Sciatic nerve (tissue), 2 donors: ENCODE measurements at regions not wholly inside any gene's neighbourhood (a gene's known extent, or its start where the extent isn't known, plus 50 kb on each side); places are given as distances from the start of the nearest gene placed in this dataset.

ENCODE experiments used
- ATAC-seq: fragments of 200-7000 bp; cut with Tn5 transposase; one replicate; pipeline ENCODE4 v1.9.1; 2020; ENCODE audit warnings: mild to moderate bottlenecking, moderate library complexity
- DNase-seq: peaks from one replicate; pipeline ENCODE4 v3.0.0-alpha.2; 2020; ENCODE audit warnings: low spot score
- intact Hi-C: fragments of 100-400 bp; cut with DNase I; formaldehyde crosslinking; loops from one replicate; pipeline ENCODE4 v1.14.2; 2022
- donor health status: DM: no; HTN: no; CAD: no.
- donor health status: DM: no; HTN: no; CAD: no.

DNA sequence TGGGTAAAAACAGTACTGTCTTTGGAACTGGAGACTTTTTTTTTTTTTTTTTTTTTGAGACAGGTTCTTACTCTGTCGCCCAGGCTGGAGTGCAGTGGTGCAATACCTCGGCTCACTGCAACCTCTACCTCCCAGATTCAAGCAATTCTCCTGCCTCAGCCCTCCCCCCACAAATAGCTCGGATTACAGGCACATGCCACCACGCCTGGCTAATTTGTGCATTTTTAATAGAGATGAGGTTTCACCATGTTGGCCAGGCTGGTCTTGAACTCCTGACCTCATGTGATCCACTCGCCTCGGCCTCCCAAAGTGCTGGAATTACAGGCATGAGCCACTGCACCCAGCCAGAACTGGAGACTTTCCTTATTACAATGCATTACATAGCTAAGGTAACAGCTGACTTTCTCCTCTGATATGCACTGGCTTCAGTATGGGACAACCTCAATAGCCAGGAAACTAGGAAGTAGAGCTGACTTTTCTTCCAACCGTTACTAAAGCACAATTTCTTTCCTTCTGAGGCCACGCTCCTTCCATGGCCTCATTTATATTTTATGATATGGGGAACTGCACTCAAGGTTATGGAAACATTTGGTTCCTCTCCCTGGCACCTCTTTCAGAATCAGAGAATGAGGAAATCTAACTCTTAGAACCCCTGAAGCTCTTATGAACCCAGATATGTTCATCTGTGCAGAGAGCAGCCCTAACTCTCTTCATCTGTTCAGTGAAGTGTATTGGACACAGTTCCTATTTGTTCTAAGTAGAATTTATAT, 53.5 kb upstream of the FAM9B start:
- DNase-seq = no peak
- ATAC-seq = no peak
- intact Hi-C loops = no loop called here

DNA sequence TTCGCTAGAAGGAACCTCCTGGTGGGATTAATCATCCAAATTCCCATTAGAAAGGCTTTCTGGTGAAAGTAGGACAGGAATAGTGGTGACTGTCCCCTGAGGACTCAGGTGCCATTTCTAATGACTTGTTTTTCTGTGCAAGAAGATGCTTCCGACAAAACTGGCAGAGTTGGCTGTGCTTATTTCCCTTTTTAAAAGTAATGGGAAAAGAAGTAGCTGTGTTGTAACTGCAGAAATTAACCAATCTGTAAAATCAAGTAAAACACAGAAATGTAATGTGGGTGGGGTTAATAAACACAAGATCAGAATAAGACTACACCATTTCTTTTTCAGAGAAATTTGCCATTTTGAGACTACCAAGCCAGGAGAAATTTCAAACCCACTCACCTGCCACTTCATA, 55.0 kb upstream of the FAM9B start:
- intact Hi-C loops = no loop called here
- DNase-seq (no peak), ATAC-seq (no peak)

DNA sequence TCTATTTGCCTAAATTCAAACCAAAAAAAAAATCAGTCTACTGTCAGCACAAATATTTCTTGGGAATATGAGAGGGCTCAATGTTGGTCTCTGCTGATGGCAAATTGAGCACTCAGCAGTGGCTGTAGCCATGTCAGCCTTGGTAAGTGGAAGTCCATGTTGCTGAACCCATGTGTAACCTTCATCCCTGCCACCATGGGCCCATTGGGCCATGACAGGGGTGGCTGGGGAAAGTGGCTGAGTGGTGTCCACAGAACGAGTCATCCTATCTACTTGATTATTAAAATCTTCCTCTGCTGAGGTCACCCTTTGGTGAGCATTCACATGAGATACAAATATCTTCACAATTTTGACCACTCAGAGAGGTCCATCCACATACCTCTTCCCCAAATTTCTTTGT, 56.8 kb upstream of the FAM9B start:
- no peak for ATAC-seq
- no peak for DNase-seq
- intact Hi-C loops = no loop called here

DNA sequence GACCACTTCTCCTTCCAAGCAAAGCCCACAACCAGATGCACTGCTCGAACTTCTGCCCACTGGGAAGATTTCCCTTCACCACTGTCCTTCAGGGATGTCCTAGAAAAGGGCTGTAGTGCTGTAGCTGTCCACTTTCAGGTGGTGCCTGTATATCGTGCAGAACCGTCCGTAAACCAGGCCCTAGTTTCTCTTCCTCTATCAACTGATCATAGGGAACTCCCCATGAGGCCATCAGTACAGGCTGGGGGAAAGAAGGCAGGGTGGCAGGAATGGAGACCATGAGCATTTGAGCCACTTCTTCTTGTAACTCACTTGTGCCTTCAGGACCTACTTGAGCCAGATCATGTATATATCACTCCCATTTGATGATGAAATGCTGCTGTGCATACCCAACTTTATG, 57.3 kb upstream of the FAM9B start:
- intact Hi-C loops = no loop called here
- ATAC-seq (no peak), DNase-seq (no peak)

DNA sequence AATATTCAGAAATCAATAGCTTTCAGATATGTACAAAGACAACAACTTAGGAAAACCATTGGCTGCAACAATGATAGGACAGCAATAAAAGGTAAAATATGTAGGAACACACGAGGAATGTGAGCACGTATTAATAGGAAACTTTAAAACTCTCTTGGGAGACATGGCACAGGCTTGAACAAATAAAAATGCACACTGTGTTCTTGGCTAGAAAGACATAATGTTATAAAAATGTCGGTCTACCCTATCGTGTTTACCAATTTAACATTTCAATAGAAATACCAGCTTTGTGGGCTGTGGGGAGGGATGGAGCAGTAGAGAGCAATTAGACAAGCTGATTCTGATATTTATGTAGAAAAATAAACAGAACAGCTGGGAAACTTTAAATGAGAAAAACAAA, 69.0 kb upstream of the FAM9B start:
- DNase-seq = no peak
- no peak for ATAC-seq
- intact Hi-C loops = loop anchor here (10.0 kb wide), 1 partner anchor 832 kb away; no protein-coding TSS in a partner anchor

DNA sequence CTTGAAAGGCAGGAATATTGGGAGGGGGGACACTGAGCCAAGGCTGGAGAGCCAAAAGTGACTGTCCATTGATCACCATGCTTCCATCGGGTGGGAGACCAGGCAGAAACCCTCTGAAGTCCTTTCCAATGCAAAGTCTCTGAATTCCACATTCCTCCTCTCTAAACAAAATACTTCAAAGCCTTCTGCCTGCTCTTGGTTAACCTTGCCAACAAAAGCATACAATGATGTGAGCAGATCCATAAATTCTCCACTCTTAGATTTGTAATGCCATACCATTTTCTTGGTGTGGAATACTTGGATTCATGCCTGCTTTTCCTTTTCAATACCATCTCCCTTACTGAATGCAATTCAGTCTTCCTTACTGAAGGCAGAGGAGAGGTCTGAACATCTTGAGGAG, 74.1 kb upstream of the FAM9B start:
- DNase-seq (no peak), ATAC-seq (no peak)
- intact Hi-C loops = loop anchor here (10.0 kb wide), 1 partner anchor 827 kb away; no protein-coding TSS in a partner anchor

DNA sequence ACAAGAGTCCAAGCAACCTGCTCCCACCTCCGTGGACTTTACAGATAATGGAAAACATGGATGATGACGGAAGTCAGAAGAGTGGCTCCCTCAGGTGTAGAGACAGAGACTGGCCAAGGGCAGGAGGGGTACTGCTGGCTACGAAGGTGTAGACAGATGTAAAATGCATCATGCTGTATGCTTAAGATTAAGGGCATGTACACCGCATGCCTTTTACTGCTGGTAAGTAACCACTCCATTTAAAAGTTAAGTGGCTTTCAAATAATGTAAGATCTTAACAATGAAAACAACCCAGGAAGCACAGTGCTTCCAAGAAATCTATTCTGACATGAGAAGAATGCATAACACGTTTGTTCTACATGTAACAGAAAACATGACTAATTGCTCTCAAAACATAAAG, 76.9 kb upstream of the FAM9B start:
- DNase-seq (no peak), ATAC-seq (no peak)
- intact Hi-C loops = no loop called here

DNA sequence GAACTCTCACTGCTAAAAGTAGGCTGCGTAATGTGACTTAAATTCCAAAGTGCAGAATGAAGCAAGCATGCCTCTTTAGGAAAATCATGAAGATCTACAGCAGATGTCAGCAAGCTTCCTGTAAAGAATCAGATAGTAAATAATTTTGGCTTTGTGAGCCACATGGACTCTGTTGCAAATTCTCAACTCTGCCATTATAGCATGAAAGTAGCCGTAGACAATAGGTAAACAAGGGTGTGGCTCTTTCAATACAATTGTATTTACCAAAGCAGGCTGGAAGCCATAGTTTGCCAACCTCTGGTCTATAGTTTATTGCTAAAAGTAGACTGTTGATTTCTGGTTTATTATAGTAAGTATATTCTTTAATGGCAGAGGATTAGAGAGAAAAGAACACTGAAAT, 80.3 kb upstream of the FAM9B start:
- DNase-seq (no peak), ATAC-seq (no peak)
- intact Hi-C loops = no loop called here

DNA sequence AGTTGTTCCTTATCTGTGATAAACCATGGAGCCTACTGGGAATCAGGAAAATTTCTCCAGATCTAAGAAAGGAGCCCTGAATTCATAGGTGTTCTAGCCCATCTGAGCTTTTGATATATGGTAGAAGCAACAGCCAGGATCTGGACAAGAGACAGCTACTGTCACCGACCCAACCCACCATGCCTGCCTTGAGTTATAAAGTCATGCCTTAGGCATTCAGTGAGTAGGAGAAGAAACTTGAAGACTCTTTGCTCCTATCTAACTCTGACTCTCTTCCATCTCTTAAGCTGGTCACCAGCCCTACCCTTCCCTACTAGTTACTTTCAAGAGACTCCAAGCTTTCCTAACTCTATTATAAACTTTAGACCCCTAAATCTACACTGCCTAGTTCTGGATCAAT, 83.9 kb upstream of the FAM9B start:
- intact Hi-C loops = no loop called here
- no peak for ATAC-seq
- no peak for DNase-seq

DNA sequence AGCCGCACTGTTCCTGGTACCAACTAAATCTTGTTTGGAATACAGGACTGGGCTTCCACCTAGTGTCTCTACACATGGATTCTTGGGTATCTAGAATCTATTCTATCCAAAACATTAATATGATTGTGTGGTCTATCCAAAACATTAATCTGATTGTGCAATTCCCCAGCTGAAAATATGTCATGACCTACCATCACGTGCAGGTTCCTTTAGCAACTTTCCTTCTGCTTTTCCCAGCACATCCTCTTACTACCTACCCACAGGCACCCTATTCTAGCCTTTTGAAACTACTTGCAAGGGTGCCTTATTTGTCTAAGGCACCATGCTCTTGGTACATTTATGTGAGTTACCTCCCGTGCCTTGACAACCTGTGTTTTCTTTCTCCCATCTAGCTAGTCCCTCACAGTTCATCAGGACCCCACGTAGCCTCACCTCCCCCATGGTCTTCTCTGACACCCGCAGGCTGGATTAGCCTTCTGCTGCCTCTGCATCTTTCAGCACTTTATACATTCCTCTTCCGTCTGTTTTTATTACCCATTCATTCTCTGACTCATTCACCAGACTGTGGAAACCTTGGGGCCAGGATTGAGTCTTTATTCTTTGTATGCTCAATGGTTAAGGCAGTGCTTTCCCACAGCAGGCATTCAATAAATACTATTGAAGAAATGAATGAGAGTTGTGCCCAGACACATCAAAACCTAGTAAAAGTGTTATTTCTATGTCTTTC, 88.8 kb upstream of the FAM9B start:
- intact Hi-C loops = no loop called here
- DNase-seq = no peak

DNA sequence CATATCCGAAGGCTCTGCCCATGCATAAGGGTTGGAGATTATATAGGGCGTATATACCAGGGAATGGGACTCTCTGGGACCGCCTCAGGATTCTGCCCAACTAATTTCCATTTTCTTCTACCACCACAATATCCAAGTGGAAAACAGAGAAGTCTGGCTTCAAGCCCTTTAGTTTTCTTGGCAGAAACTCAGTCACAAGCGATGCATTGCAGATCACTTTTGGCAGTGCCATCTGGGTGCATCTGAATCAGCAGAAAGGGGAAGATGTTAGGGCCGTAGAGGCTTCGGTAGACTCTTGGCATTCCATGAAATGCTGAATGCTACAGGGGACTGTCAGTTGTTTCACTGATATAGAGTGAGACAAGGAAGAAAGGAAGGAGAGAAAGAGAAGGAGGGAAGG, 94.1 kb upstream of the FAM9B start:
- ATAC-seq (no peak), DNase-seq (no peak)
- intact Hi-C loops = no loop called here

More for the DNA sequence above, 88.8 kb upstream of the FAM9B start:
- ATAC-seq = no peak

DNA sequence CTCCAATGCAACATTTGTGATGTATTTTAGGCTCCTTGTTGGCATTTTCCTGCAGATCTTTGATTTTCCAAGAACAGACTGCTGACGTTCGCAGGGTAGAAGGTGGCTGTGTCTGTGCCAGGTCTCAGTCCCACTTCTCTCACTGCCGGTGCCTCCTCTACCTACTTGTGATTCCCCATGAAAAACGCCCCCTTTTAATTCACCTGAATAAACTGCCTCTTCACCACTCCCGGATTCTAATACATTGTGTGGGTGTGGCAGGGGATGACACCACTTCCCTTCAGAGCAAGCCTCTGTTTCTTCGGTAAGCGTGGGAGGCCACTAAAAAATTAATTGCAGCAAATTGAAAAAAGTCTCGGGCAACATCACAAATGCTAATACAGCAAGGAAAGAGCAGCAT, 96.1 kb upstream of the FAM9B start:
- no peak for DNase-seq
- ATAC-seq = no peak
- intact Hi-C loops = no loop called here

DNA sequence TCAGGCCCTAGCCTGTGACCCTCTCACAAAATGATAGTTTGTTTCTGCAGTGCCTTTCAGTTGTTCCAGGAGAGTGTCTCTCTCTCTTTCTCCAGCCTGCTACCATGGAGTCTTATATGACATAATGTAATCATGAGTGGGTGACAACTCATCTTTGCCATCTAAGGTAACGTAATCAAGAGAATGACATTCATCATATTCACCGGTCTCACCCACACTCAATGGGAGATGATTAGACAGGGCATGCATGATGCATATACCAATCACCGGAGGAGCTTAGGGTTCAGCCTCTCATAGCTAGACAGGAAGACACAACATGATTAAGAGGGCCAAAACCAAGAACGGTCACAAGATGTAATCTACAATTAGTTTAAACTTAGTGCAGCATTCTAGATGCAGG, 97.1 kb upstream of the FAM9B start:
- no peak for ATAC-seq
- no peak for DNase-seq
- intact Hi-C loops = no loop called here

DNA sequence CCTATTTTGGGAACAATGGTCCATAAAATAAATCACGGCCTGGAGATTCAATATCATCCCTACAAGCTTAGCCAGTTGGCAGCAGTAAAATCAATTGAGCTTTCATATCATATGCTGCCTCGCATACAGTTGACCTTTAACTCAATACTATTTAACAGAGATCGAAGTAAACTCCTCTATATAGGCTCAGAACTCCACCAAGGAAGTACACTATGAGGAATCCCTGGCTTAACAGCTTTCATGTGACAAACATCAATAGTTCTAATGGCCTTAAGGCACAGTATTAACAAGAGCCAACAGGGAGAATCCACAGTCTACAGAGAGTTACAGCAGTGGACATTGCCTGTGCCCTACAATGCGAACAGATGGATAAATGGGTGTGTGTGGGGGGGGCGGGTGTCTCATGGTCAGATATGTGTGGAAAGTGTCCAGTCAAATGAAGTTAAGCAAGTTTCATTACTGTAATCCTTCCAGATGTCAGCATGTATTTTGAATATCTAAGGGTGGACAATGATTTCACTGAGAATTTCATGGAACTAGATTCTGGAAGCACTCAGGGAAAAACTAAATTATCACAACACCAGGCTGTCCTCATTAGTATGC, 98.2 kb upstream of the FAM9B start:
- ATAC-seq = no peak
- intact Hi-C loops = no loop called here
- DNase-seq = no peak

DNA sequence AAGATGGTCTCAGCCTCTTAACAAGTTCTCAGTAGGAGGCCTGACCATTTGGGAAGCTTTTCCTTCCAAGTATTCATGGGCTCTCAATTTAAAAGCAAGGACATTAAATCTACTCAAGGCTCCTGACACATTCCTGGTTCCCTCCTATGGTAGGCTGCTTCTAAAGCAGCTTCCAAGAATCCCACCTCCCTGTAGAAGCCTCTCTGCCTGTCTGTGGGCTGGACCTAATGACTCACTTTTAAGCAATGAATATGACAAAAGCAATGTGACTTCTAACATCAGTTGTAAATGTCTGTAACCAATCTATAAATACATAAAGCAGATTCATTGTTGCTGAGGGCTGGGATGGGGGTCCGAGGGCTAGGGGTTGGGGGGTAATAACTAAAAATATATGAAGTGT, 99.5 kb upstream of the FAM9B start:
- ATAC-seq (no peak), DNase-seq (no peak)
- intact Hi-C loops = no loop called here

DNA sequence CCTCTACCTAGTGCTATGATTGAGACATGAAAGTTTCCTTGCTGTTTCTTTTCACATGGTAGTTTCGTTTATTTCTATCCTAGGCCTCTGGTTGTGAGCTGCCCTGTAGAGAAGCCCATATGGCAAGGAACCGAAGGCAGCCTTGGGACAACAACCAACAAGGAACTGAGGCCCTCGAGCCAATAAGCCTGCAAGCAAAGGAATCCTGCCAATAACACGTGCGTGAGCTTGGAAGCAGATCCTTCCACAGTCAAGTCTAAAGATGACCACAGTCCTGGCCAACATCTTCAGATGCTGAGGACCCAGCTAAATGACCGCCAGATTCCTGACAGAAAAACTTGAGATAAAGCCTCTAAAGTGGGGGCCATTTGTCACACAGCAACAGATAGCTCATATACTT, 100.4 kb upstream of the FAM9B start:
- intact Hi-C loops = no loop called here
- DNase-seq (no peak), ATAC-seq (no peak)

DNA sequence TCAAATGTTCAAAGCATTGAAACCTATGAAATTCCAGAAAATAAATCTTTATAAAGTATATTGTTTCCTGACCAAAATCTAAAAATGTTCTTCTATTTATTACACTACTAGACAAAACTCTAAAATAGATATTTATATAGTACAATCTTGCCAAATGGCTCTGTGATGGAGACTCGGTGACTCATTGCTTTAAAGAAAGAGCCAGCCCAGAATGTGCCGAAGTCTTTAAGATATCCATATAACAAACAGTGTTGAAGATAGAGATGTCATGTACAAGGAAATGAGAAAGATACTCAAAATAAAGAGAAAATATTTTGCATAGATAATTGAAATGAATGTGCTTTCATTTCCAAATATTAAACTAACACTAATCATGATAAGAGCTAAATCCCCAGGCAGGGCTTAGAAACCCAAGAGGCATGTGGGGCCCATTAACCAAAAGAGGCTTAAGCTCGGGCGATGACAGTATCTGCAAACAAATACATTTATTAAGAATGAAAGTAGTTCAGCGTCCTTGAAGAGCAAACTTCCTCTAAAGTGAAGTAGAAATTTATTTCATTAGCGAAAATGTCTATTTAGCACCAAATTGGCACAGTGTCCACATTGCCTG, 102.1 kb upstream of the FAM9B start:
- intact Hi-C loops = no loop called here
- DNase-seq = no peak
- no peak for ATAC-seq

DNA sequence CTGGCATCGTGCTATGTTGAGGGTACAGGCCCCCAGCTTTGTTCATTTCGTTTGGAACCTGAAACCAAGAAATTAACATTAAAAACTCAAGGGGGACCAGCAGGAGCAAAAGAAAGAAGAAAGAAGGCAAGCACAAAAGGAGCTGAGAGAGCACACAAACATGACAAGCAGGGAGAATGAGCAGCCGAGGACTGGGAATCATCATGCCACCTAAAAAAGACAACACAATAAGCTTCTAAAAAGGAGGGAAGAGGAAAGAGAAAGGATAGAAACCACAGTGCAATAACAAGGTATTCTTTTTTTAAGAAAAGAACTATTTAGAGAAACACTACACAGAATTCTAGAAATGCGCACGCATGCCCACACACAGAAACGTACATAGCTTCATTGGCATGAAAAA, 103.2 kb upstream of the FAM9B start:
- DNase-seq (no peak), ATAC-seq (no peak)
- intact Hi-C loops = no loop called here

DNA sequence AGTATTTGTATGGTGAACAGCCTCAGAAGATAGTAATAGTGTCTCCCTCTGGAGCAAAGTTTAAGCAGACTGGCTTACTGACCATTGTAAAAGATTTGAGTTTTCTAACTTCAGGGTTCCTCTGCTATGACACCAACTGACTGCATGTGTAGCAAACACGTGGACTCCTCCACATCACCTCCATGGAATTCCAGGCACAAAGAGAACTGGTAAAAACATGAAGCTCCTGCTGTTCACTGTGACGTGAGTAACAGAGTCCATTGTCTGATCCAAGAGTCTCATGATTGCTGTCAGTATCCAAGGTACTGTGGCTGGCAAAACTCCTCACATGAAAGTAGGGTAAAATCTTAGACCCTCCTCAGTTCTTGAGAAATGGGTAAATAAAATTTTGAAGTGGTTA, 107.6 kb upstream of the FAM9B start:
- ATAC-seq (no peak), DNase-seq (no peak)

DNA sequence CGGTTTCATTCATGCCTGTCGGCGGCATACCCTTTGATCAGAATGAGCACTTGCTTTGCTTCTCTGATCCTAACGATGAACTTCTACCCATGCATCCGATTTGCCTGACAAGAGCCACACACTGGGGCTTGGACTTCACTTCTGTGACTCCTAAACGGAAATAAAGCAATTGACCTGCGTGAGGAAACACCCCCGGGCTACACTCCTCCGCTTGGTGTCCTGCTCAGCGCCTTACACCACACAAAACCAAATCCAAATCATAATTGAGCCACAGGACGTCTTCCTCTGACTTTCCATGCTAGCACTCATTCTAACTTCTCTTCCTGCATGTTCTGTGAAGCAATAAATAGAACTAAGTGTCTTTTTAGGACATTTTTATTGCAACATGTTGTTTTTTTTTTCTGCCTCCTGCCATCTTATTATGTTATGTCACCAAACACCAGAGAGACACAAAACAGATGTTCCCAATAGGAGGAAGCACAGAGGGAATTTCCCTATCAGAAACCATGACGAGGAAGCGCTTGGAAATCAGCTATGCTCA, 110.8 kb upstream of the FAM9B start:
- ATAC-seq (no peak), DNase-seq (no peak)
- intact Hi-C loops = no loop called here

More for the DNA sequence above, 107.6 kb upstream of the FAM9B start:
- intact Hi-C loops = no loop called here
